Fibroblast of gingiva (primary cell): ENCODE measurements at regions not wholly inside any gene's neighbourhood (a gene's known extent, or its start where the extent isn't known, plus 50 kb on each side); places are given as distances from the start of the nearest gene placed in this dataset.

Source experiments
- DNase-seq: peaks from one replicate; pipeline ENCODE4 v3.0.0-alpha.2; 2011; ENCODE audit warnings: low read depth

DNA sequence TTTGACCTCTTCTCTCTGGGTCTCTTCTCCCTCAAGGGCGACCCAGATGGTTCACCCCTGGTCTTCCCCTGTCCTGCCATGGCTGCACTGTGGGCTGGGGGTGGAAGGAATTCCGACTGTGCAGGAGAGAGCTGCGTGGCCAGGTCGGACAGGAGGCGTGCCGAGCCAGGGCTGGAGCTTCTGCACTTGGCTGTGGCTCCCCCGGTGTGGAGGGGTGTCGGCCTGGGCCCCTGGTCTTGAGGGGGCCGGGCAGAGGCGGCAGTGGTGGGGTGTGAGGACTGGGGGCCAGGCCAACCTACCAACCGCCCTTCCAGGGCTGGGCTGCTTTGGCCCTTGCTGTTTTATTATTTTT is 74.9 kb upstream of the SHH start:
- no peak for DNase-seq

DNA sequence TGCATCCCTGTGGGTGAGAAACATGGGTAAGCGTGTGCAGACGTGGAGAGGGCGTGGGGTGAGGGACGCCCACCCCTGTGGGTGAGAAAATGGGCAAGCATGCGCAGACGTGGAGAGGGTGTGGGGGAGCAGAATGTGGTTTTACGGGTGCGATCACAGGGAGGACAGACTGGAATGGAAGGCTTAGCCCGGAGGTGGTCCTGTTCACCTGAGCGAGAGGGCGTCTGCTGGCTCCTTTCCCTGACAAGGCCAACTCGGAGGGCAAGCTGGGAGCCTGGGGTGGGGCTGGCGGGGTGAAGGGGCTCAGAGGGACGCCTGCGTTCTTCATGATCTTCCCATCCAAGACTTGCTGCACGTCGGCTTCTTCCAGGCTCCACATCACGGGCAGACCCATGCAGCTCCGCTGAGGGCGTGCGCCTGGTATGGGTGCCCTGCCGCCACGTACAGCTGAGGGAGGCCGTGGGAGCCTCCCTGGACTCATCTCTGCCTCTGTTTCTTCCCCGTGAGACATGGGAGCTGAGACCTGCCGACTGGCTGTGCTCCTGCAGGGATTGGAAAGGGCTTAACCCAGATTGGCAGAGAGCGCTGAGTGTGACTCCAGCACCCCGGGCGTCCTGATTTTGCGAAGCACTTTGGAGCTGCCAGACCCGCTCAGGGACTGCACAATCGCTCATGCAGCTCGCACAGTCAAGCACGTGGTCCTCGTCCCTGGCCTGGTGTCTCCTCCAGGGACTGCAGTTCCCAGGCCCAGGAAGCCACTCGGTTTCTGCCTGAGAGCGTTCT is 74.3 kb upstream of the SHH start:
- DNase-seq: no peak

DNA sequence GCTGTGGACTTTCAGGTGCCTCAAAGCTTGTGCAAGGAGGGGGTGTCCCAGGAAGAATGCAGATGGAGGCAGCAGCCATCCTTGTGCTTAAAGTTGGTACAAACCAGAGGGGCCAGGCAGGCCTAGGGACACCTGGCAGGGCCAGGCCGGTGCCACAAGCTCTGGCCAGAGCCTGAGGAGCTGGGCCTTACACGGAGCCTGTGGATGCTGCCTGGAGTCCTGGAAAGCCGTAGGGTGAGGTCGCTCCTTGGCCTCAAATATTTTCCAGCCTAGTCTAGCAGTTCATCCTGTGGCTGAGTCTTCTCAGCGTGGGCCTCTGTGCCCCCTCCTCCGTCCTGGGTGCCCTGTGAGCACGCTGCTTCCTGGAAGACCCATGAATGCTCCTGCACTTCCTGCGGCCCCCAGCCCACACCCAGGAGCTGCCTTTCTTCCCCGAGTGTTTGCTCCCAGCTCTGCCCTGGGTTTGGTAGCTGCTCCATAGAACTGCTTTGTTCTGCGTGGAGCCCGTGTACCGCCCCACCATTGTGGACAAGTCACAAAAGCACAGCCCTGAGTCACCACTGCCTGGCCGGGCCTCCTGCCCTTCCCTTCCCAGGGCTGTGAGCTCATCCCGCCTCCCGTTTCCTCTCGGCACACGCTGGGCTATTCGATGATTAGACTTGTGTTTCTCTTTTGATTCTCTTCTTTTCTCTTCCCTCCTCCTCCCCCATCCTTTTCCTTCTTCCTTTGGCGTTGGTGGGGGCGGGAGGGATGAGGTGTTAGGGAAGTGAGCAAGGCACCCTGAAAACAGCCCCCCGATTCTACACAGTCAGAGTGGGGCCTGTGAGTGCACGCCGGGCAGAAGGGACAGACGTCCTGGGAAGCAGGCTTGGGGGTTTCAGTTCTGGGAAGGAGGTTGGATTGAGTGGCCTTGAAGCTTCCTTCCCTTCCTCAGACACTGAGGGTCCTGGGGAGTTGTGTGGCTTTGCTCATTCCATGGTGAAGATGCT is 73.2 kb upstream of the SHH start:
- no peak for DNase-seq

DNA sequence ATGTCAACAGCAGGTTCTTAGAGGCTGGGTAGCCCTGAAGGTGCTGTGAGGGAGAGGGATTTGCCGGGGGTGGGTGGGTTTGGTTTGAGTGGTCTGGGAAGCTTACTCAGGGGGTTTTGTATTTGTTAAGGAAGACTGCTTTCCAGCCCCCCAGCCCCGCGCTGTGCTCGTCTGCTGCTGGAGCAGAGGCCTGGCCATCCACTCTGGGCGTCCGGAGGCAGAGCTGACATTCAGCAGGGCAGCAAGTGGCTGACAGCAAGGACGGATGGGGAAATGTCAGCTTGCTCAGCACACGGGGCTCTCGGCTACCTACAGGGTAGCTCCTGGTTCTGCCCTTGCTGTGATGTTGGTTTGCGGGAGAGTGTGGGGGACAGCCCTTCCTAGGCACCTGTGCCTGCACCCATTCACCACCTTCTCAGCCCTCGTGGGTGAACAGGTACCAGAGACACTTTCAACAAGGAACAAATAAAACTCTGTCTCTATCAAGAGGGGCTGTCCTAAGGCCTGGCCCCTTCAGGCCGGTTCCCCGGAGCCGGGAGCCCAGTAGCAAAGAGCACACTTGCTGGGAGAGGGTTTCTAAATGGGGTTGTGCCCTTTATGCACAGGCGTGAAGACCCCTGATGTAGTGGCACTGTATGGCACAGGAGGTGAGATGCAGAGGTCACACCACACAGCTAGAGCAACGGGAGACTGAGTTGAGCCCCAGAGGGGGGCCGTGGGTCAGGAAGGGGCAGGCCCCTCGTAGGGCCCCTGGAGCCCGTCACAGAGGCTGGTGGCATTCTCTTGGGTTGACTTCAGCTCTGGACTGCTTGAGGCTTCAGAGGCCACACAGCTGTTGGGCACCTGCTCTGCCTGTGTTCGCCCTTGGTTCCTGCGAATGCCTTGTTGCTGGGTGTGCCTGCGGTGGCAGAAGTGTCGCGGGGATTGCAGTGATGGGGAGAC is 72.2 kb upstream of the SHH start:
- no peak for DNase-seq

DNA sequence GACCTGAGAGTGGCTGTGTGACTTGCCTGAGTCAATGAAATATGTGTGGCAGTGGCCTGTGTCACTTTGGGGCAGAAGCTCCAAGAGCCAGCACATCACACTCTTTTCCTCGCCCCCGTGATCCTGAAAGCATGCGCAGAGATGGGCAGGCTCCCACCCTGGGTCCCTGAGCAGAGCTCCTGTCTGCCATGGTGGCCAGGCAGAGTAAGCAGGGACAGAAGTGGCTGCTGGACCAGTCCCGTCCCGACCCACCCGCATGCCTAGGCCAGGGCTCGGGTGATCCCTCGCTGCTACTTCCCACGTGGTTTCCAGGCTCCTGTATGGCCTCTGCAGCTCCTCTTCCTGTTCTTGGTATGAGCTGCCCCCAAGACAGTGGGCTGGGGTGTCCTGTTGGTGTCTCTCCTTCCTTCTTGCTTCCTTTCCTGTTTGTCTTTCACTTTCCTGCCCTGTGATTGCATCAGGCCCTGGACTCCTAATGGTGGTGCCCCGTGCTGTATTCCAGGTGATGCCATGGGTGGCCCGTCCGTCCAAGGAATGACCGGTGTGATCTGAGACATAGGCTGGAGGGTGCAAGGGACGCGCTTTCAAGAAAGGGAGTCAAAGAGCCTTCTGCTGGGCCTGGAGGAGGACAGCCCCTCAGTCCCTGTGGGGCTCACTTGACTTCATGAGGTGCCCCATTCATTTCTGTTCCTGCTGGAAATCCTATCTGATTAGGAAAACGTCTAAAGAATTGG is 71.4 kb upstream of the SHH start:
- DNase-seq: no peak

DNA sequence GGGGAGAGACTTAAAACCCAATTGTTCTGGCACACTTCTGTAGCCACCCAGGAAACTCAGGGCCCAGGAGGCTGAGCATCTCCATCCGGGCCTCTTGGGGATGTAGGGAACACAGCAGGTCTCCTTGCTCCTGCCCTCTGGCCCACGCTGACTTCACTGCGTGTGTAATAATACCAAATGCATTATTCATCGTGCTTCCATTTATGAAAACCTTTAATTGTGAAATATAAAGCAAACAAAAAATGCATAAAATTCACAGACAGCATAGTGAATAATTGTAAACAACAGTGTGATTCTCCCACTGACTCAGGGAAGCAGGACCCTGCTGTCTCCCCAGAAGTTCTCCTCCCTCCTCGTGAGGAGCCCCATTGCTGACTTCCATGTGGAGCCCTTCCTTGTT is 70.3 kb upstream of the SHH start:
- DNase-seq: no peak

DNA sequence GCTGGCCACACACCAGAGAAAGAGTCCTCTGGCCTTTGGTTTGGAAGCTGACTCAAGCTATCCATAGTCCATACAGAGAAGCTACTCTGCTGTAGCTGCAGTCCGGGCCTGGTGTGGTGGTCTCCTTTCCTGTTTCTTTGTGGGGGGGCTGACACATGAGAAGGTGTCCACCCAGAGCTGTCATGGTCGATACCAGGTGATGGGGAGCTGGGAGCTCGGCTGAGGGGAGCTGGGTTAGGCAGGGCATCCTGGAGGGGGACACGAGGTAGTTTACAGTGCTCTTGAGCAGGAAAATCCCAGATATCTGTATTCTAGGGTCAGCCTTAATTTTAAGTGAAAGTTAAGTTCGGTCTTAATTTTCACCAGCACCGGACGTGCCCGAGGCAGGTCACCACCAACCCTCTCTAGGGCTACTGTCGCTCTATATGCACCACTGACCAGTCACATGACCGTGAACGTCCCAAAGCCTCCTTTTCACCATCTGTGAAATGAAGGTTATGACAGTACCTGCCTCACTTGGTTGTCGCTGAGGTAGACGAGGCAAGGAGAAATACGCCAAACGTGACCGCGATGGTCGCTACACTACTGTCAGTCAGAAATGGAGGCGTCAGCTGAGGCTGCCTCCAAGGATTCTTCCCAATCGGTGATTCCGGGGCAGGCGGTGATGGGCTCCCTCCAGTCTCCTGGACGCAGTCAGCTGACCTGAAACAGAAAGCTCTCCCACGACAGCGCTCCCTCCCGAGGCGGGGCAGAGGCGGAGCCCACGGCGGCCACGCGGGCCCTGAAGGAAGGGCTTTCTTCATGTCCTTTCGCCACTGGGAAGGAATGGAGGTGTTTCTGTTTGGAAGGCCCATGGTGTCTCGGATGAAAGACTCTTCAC is 69.4 kb upstream of the SHH start:
- DNase-seq: no peak

DNA sequence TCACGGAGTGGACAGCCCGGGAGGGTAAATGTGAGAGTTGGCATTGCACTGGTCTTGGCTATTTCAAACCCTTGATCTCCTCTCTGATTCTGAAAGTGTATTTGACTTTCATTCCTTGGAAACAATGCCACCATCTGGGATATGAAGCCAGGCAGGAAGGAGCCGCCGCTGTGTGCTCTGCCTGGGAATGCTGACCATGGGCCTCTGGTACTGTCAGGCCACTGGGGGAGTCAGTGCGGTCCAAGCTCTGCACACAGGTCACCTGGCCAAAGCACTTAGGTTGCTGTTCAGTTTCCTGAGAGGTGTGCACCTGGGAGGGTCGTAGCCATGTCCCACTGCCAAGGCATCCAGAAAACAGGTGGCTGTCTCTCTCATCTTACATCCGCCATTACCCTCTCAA is 68.5 kb upstream of the SHH start:
- DNase-seq: no peak

DNA sequence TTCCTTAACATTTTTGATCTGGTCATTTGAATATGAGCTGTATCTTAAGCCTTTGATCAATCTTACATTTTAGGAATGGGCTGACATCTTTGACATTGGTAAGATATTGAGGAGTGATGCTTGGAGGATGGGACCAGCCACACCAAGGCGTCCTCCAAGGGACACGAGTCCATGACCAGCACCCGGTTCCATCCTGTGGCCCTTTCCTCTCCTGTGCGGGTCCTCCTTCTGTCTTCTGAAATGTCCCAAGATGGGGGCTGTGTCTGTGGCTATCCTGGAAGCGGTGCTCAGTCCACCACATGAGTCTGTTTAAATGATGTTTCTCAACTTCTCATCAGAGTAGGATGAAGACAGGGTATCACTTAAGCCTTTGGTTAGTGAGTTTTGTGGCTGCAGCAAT is 67.3 kb upstream of the SHH start:
- DNase-seq: no peak

DNA sequence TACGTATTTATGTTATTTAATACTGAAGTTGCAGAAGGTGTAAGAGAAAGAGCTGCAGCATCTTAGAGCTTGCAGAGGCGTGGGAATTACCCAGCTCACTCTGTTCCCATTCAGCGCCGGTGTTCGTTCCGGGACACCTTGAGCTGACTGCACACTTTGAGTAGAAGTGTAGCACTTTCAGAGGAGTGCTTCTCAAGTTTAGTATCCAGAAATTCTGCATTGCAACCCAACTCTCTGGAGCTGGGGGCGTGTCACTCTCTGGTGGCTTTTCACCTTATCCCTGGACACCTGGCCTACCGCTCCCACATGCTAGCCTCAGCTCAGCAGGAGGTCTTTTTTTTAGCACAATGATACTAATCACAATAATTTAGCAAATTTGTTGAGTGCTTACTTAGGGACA is 66.4 kb upstream of the SHH start:
- no peak for DNase-seq

DNA sequence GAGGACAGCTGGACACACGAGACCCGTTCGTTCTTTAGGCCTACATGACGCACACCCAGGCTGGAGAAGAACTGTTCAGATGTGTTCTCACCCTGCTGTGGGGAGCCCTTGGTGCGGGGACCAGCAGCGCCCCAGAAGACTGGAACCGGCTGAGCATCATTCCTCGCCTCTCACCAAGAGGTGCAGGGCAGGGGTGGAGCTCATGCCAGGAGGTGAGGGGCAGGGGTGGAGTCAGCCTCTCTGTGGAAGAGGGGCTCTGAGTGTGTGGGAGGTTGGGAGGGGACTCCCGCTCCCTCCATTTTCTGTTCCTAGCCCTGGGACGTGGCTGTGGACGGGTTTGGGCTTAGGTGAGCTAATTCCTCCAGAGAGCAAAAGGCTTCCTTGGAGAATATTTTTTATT is 66.0 kb upstream of the SHH start:
- no peak for DNase-seq

DNA sequence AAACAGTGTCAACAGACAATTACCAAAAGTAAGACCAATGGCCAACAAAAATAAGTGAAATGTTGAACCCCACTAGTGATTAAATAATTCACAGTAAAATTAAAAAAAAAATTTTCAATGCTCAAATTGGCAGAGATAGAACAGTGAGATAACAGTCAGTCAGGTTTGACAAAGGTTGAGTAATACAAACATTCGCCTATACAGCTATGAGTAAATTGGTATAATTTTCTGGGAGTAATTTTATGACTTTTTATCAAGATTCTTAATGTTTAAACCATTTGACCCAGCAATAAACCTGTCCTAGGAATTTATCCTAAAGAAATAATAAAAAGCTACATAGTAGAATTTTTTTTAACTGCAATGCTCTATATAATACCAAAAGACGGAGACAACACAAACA is 64.9 kb upstream of the SHH start:
- DNase-seq: no peak

DNA sequence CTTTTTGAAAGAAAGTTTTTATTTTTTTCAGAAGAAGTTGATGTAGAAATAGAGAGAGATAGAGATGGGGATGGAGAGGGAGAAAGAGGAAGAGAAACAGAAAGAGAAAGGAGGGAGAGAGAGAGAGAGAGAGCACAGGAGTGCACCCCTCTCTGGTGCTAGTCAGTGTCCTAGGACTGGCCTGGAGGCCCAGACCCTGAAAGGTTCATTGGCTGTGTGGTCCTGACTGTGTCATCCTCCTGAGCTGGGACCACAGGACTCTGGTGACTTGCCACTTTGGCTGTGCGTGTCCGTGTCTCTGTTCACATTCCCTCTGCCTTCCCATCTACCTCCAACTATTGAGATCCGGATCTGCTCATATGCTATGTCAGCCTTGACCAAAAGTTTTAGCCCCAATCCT is 62.1 kb upstream of the SHH start:
- no peak for DNase-seq

DNA sequence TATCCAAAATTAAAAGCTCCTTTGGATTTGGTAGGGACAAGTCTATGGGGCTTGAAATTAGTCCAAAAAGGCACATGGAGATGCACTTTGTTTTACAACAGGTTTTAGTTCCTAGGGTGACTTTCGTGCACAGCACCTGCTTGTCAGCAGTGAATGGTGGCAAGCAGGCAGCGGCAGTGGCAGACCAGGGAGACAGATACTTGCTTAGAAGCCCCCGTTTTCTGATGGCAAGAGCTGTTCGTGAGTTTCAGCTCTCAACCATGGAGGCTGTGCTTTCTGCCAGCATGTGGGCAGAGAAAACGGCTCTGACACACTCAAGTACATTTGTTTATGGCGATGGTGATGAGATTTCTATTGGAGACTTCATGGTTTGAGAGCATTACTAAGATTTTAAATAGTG is 61.7 kb upstream of the SHH start:
- DNase-seq: no peak

DNA sequence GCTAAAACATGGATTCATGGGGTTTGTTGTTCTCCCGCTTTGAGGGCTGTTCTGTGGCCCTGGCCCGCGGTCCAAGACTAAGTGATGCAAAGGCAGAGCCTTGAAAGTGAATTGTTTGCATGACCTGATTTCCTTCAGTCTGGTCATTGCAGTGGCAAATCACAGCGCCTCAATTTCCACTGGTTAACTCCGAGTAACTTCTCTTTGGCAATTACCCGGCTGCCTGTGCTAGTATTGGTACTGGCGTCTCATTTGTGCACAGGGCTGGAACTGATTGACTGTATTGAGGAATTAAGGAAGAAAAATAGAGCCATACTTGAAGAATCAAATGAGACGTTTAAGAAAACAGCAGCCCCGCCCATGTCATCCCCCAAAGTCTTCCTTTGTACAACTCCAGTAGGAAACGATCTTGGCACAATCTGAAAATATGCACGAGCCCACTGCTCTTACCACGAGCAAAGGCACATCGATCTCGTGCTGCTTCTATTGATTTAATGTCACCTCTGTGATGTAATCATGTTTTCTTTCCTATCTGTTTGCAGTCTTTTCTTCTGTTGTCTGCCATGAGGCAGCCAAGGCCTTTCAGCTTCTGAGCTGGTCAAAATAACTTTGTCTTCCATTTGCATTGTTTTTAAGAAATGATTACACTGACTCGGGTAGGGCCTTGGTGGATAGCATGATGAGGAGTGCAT is 60.6 kb upstream of the SHH start:
- DNase-seq: no peak

DNA sequence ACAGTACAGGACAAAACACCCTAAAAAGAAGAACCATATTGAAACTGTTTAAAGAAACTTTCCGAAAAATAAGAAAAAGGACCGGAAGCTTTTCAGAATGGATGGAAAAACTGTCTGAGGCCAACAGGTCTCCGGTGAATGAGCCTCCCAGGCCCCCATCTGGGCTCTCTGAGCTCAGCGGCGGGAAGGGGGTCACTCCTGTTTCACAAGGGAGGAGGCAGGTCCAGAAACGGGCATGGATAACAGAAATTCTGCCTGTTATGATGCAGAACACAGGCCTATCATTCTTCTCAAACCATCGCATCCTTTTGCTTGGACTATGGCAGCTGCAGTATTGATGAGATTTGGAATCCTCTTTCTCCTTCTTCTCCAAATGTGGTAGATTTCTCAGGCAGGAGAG is 58.9 kb upstream of the SHH start:
- DNase-seq: no peak

DNA sequence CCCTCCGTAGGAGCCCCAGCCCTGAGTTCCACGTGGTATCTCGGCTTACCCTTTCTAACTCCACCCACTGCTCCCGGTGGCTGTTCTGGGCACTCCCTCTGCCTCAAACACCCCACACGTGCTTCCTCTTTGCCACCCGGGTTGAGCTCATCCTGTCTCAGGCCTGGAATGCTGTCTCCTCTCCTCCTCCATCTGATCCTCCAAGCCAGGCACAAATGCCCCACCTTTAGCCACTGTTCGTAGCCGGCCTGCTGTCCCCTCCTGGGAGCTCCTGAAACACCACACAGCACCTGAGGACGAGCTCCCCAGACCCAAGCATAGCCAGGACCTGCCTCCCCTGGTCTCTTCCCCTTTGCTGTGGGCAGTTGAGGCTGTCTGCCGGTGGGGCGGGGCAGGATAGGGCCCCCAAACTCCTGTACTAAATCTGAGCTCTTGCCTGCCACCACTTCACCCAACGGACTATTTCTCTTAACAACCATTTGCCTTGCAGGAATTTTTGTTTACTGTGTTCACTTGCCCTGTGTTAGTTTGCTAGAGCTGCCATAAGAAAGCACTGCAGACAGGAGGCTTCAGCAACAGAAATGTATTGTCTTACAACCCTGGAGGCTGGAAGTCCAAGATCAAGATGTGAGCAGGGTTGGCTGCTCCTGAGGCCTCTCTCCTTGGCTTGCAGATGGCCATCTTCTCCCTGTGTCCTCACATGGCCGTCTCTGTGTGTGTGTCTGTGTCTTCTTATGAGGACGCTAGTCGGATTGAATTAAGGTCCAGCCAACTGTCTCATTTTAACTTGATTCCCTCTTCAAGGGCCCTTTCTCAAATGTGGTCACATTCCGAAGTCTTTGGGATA is 58.3 kb upstream of the SHH start:
- no peak for DNase-seq

DNA sequence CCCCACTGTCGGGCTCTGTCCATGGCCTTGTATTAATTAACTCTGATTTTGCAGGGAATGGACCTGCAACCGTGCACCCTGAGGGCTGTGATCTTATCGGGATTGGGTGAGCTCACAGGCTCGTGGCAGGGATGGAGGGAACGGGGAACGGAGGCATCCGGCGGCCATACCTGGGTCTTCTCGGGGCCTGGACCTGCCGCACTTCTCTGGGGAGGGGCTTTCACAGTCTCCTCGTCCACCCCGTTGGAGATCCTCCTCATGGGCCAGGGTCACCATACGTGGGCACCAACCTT is 57.5 kb upstream of the SHH start:
- DNase-seq: no peak
